ENCODE measurements at regions not wholly inside any gene's neighbourhood (a gene's known extent, or its start where the extent isn't known, plus 50 kb on each side); places are given as distances from the start of the nearest gene placed in this dataset.

DNA sequence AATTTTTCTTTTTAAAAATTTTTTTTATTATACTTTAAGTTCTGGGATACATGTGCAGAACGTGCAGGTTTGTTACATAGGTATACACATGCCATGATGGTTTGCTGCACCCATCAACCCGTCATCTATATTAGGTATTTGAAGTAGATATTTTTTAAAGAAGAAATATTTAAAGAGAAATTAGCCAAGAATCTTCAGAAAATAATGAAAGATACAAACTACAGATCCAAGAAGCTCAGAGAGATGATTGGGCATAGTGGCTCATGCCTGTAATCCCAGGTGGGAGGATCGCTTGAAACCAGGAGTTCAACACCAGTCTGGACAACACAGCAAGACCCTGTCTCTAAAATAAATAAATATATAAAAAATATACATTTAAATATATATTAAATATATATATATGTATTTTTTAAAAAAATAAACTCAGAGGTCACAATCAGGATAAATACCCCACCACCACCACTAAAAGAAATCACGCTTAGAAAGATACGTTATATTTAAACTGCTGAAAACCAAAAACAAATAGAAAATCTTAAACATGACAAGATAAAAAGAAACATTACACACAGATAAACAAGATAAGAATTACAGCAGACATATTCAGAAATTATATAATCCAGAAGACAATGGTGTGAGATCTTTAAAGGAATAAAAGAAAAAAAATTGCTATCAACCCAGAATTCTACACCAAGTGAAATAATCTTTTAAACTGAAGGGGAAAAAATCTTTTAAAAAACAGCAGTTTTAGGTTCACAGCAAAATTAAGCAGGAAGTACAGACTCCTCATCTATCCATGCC is 57.5 kb downstream of the CSF2 start:
- TF ChIP-seq, protein P1, sequence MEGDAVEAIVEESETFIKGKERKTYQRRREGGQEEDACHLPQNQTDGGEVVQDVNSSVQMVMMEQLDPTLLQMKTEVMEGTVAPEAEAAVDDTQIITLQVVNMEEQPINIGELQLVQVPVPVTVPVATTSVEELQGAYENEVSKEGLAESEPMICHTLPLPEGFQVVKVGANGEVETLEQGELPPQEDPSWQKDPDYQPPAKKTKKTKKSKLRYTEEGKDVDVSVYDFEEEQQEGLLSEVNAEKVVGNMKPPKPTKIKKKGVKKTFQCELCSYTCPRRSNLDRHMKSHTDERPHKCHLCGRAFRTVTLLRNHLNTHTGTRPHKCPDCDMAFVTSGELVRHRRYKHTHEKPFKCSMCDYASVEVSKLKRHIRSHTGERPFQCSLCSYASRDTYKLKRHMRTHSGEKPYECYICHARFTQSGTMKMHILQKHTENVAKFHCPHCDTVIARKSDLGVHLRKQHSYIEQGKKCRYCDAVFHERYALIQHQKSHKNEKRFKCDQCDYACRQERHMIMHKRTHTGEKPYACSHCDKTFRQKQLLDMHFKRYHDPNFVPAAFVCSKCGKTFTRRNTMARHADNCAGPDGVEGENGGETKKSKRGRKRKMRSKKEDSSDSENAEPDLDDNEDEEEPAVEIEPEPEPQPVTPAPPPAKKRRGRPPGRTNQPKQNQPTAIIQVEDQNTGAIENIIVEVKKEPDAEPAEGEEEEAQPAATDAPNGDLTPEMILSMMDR (IDR thresholded peaks at IDR 0.05) = no peak
- TF ChIP-seq EZH2 (IDR thresholded peaks at IDR 0.05) = no peak
- no peak for TF ChIP-seq EZH2phosphoT487 (IDR thresholded peaks at IDR 0.05)
